Progenitor cell of endocrine pancreas (in vitro differentiated cells): ENCODE measurements at regions not wholly inside any gene's neighbourhood (a gene's known extent, or its start where the extent isn't known, plus 50 kb on each side); places are given as distances from the start of the nearest gene placed in this dataset.

Source experiments
- DNase-seq: peaks from one replicate; pipeline ENCODE4 v3.0.0; 2021; ENCODE audit warnings: low spot score; ENCODE audit not compliant: unreplicated experiment
- H3K27ac Mint-ChIP-seq: 2 replicates; pipeline ENCODE4 v1.8.0; 2021; ENCODE audit warnings: mild to moderate bottlenecking, moderate library complexity, mixed read lengths
- H3K27me3 Mint-ChIP-seq: 2 replicates; pipeline ENCODE4 v1.8.0; 2021; ENCODE audit warnings: mixed read lengths
- H3K36me3 Mint-ChIP-seq: 2 replicates; pipeline ENCODE4 v1.8.0; 2022; ENCODE audit warnings: mixed read lengths; ENCODE audit not compliant: insufficient read depth
- H3K4me1 Mint-ChIP-seq: 2 replicates; pipeline ENCODE4 v1.8.0; 2021; ENCODE audit warnings: low read depth, mixed read lengths
- H3K4me3 Mint-ChIP-seq: 2 replicates; pipeline ENCODE4 v1.8.0; 2021; ENCODE audit warnings: low read depth, mild to moderate bottlenecking, moderate library complexity, mixed read lengths
- H3K9me3 Mint-ChIP-seq: 2 replicates; pipeline ENCODE4 v1.8.0; 2021; ENCODE audit warnings: low read depth, mixed read lengths
- TF ChIP-seq, protein P1 (sequence below): fragments of 200-600 bp; sonication (generic); IDR thresholded peaks from one replicate; pipeline ENCODE4 v1.5.0; 2021; ENCODE audit warnings: antibody characterized with exemption, mild to moderate bottlenecking; ENCODE audit not compliant: unreplicated experiment

DNA sequence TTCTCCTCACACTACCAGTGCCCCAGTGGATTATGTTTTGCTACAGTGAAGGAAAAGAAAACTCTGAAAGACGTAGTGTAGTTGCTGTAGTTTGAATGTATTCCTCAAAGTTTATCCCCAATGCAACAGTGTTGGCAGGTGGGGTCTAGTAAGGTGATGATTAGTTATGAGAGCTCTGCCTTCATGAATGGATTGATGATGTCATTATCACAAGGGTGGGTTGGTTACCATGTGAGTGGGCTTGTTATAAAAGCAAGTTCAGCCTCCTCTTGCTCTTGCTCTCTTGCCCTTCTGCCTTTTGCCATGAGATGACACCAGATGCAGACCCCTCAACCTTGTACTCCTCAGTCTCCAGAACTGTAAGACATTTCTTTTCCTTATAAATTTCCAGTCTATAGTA lies 244.7 kb upstream of the RSPO3 start:
- Mint-ChIP-seq H3K27me3 (peaks cover 13% of the 10 kb centered on the region), H3K36me3 (no peaks in the 10 kb centered on the region), H3K9me3 (no peaks in the 10 kb centered on the region), H3K27ac (no peak overlapping the region), H3K4me1 (peaks cover 3% of the 10 kb centered on the region), H3K4me3 (no peak overlapping the region)
- no peak for DNase-seq
- TF ChIP-seq, protein P1, sequence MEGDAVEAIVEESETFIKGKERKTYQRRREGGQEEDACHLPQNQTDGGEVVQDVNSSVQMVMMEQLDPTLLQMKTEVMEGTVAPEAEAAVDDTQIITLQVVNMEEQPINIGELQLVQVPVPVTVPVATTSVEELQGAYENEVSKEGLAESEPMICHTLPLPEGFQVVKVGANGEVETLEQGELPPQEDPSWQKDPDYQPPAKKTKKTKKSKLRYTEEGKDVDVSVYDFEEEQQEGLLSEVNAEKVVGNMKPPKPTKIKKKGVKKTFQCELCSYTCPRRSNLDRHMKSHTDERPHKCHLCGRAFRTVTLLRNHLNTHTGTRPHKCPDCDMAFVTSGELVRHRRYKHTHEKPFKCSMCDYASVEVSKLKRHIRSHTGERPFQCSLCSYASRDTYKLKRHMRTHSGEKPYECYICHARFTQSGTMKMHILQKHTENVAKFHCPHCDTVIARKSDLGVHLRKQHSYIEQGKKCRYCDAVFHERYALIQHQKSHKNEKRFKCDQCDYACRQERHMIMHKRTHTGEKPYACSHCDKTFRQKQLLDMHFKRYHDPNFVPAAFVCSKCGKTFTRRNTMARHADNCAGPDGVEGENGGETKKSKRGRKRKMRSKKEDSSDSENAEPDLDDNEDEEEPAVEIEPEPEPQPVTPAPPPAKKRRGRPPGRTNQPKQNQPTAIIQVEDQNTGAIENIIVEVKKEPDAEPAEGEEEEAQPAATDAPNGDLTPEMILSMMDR, result no peak

DNA sequence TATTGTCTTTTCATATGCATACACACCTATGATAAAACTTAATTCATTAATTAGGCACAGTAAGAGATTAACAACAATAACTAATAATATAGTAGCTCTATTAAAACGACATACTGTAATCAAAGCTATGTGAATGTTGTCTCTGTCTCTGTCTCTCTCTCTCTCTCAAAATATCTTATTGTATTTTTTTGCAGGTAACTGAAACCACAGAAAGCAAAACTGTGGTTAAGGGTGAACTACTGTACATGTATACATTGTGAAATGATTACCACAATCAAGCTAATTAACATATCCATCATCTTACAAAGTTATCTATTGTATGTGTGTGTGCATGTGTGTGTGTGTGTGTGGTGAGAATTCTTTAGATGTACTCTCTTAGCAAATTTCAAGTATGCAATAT lies 242.0 kb upstream of the RSPO3 start:
- no peaks in the 10 kb centered on the region for H3K36me3 Mint-ChIP-seq
- TF ChIP-seq, protein P1, result no peak
- H3K4me3 Mint-ChIP-seq, result no peak overlapping the region

DNA sequence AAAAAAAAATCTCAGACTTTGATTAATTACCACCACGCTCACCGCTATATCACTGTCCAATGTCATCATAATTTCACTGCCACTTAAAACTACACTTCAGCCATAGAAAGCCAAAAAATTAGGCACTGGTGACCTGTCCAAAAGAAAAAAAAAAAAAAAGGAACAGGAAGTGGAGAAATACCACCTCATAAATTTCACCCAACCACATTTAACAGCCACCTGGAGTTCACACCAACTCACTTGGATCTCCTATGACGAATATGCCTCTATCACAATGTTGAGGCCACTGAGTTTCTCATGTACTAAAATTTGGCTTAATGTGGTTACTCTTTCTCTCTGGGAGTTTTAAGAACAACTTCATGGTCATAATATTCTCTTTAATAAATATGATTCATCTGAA lies 237.5 kb upstream of the RSPO3 start:
- no peaks in the 10 kb centered on the region for H3K27me3 Mint-ChIP-seq
- H3K4me1 Mint-ChIP-seq, result no peaks in the 10 kb centered on the region
- no peaks in the 10 kb centered on the region for H3K9me3 Mint-ChIP-seq
- H3K36me3 Mint-ChIP-seq, result no peaks in the 10 kb centered on the region
- no peak overlapping the region for H3K4me3 Mint-ChIP-seq
- no peak for DNase-seq
- H3K27ac Mint-ChIP-seq, result no peak overlapping the region
- TF ChIP-seq, protein P1, result no peak

More for the DNA sequence above, 242.0 kb upstream of the RSPO3 start:
- peaks cover 5% of the 10 kb centered on the region for H3K27me3 Mint-ChIP-seq
- no peaks in the 10 kb centered on the region for H3K4me1 Mint-ChIP-seq
- no peaks in the 10 kb centered on the region for H3K9me3 Mint-ChIP-seq
- DNase-seq, result no peak
- no peak overlapping the region for H3K27ac Mint-ChIP-seq

GRCh38 chr6:126886106-126886505 lies 232.4 kb upstream of the RSPO3 start:
- peaks cover 6% of the 10 kb centered on the region for H3K27me3 Mint-ChIP-seq
- no peaks in the 10 kb centered on the region for H3K9me3 Mint-ChIP-seq
- no peaks in the 10 kb centered on the region for H3K36me3 Mint-ChIP-seq
- no peak overlapping the region for H3K27ac Mint-ChIP-seq
- DNase-seq, result no peak
- H3K4me3 Mint-ChIP-seq, result no peak overlapping the region
- peaks cover 20% of the 10 kb centered on the region for H3K4me1 Mint-ChIP-seq
- TF ChIP-seq, protein P1, result no peak

- Mint-ChIP-seq H3K4me1 (peaks cover 20% of the 10 kb centered on the region), H3K9me3 (peaks cover 4% of the 10 kb centered on the region), H3K36me3 (no peaks in the 10 kb centered on the region), H3K27ac (no peak overlapping the region), H3K4me3 (no peak overlapping the region), H3K27me3 (peaks cover 15% of the 10 kb centered on the region)
- TF ChIP-seq, protein P1, result no peak
- DNase-seq, result no peak
Measured at GRCh38 chr6:126888727-126889725, 229.4 kb upstream of the RSPO3 start.
